Body of pancreas (tissue), 4 donors: ENCODE measurements at regions not wholly inside any gene's neighbourhood (a gene's known extent, or its start where the extent isn't known, plus 50 kb on each side); places are given as distances from the start of the nearest gene placed in this dataset.

ENCODE experiments used
- CTCF ChIP-seq, 7 experiments: fragments of 450-650 bp in 4 of 7; fragments of 200-600 bp in 3 of 7; sonication (generic) in 3 of 7; IDR thresholded peaks; one replicate each; pipeline ENCODE4 v1.5.1; 2016 to 2019; ENCODE audit warnings: antibody characterized with exemption in 7 of 7
- POLR2A ChIP-seq, 3 donors: fragments of 450-650 bp; IDR thresholded peaks; one replicate each; pipeline ENCODE4 v1.6.1; 2016; ENCODE audit warnings: antibody characterized with exemption in 3 of 3, mild to moderate bottlenecking in 2 of 3

- TF ChIP-seq POLR2A (IDR thresholded peaks at IDR 0.05) (no peak), CTCF (IDR thresholded peaks at IDR 0.05) (no peak)
Observed at GRCh38 chr9:85263288-85263687, 478.5 kb downstream of the AGTPBP1 start.
